ENCODE measurements at regions not wholly inside any gene's neighbourhood (a gene's known extent, or its start where the extent isn't known, plus 50 kb on each side); places are given as distances from the start of the nearest gene placed in this dataset.

DNA sequence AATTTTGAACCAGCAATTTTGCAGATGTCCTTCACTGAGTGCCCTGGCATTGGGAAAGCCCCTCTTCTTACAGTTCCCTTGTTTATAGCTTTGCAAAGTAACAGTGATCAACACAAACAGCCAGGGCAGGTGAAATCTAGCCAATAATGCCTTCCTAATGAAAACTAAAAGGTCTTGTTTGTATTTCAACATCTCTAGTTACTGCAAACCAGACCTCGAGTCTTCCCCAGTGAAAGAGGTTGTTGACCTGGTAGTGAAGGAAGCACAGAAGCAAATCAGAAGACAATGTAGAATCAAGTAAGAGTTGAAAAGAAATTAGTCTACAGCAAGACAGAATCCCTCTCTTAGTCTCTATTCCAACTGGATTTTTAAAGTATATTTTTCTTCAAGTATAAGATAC lies 231.2 kb downstream of the SNX13 start:
- H3F3A ChIP-seq (ENCODE audit: control insufficient read depth, insufficient read depth) = no peaks in the 10 kb centered on the region
- H3K27me3 ChIP-seq (ENCODE audit: control insufficient read depth, low read length) = peaks cover 27% of the 10 kb centered on the region
- H3K4me3 ChIP-seq (ENCODE audit: low read length) = no peak overlapping the region
- no peaks in the 10 kb centered on the region for H4K20me1 ChIP-seq (ENCODE audit: control insufficient read depth, insufficient read depth, low read depth, low read length)
- TF ChIP-seq, protein P1, sequence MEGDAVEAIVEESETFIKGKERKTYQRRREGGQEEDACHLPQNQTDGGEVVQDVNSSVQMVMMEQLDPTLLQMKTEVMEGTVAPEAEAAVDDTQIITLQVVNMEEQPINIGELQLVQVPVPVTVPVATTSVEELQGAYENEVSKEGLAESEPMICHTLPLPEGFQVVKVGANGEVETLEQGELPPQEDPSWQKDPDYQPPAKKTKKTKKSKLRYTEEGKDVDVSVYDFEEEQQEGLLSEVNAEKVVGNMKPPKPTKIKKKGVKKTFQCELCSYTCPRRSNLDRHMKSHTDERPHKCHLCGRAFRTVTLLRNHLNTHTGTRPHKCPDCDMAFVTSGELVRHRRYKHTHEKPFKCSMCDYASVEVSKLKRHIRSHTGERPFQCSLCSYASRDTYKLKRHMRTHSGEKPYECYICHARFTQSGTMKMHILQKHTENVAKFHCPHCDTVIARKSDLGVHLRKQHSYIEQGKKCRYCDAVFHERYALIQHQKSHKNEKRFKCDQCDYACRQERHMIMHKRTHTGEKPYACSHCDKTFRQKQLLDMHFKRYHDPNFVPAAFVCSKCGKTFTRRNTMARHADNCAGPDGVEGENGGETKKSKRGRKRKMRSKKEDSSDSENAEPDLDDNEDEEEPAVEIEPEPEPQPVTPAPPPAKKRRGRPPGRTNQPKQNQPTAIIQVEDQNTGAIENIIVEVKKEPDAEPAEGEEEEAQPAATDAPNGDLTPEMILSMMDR (IDR thresholded peaks at IDR 0.05; ENCODE audit: low read depth, low read length, poor library complexity, severe bottlenecking) = no peak
- no peak for TF ChIP-seq EZH2phosphoT487 (IDR thresholded peaks at IDR 0.05; ENCODE audit: borderline replicate concordance, low read length)
- H3K27ac ChIP-seq (ENCODE audit: low read depth, low read length) = no peak overlapping the region
- H3K9me3 ChIP-seq (ENCODE audit: control insufficient read depth, insufficient read depth, low read length) = no peaks in the 10 kb centered on the region
- H3K9me2 ChIP-seq (replicated peaks; ENCODE audit: control insufficient read depth, low read length) = no peaks in the 10 kb centered on the region
- no peaks in the 10 kb centered on the region for H3K36me3 ChIP-seq (ENCODE audit: control insufficient read depth, low read length)
- no peak overlapping the region for H3K4me2 ChIP-seq (ENCODE audit: low read length)
- H3K4me1 ChIP-seq (ENCODE audit: control insufficient read depth, low read length) = no peaks in the 10 kb centered on the region
- H3K79me2 ChIP-seq (ENCODE audit: control insufficient read depth, low read length) = no peaks in the 10 kb centered on the region

DNA sequence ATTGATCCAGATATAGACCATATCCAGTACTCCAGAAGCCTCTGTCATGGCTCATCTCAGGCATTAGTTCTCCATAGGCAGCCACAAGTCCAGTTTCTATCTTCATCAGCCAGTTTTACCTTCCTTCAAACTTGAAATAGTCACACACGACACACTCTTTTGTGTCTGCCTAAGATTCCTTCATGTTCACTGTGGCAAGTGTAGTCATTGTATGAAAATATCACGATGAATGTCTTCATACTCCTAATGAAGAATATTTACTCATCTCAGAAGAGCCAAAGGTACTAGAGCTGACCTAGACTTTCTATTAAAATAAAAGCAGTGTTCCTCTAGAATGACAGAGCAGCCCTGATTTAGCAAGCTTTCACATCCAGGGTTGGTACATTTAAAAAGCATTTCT lies 230.7 kb downstream of the SNX13 start:
- Histone ChIP-seq H3K27me3 (ENCODE audit: control insufficient read depth, low read length) (peaks cover 27% of the 10 kb centered on the region), H3K4me1 (ENCODE audit: control insufficient read depth, low read length) (no peaks in the 10 kb centered on the region), H3F3A (ENCODE audit: control insufficient read depth, insufficient read depth) (no peaks in the 10 kb centered on the region), H3K4me2 (ENCODE audit: low read length) (no peak overlapping the region), H3K9me3 (ENCODE audit: control insufficient read depth, insufficient read depth, low read length) (no peaks in the 10 kb centered on the region), H3K27ac (ENCODE audit: low read depth, low read length) (no peak overlapping the region), H3K9me2 (replicated peaks; ENCODE audit: control insufficient read depth, low read length) (no peaks in the 10 kb centered on the region), H3K4me3 (ENCODE audit: low read length) (no peak overlapping the region), H3K36me3 (ENCODE audit: control insufficient read depth, low read length) (no peaks in the 10 kb centered on the region), H3K79me2 (ENCODE audit: control insufficient read depth, low read length) (no peaks in the 10 kb centered on the region), H4K20me1 (ENCODE audit: control insufficient read depth, insufficient read depth, low read depth, low read length) (no peaks in the 10 kb centered on the region)
- no peak for TF ChIP-seq EZH2phosphoT487 (IDR thresholded peaks at IDR 0.05; ENCODE audit: borderline replicate concordance, low read length)
- TF ChIP-seq, protein P1 (IDR thresholded peaks at IDR 0.05; ENCODE audit: low read depth, low read length, poor library complexity, severe bottlenecking) = no peak

DNA sequence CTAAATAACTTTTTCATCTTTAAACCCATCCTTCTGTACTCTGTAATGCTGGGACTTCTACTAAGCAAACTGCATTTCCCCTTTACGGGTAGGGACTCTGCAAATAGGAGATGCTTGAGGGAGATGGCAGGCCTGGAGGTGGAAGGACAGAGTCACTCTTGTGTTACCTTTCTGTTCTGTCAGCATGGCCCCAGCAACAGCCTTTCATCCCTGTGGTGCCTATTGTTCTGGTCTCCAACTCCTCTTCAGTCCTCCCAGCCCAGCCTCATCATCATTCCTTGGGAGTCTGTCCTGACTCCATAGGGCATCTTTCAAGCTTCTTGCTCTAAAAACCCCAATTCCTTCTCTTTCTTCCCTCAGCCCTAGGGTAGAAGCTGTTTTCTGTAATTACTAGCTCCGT lies 230.0 kb downstream of the SNX13 start:
- H3K4me1 ChIP-seq (ENCODE audit: control insufficient read depth, low read length) = no peaks in the 10 kb centered on the region
- H3K4me3 ChIP-seq (ENCODE audit: low read length) = no peak overlapping the region
- H3F3A ChIP-seq (ENCODE audit: control insufficient read depth, insufficient read depth) = no peaks in the 10 kb centered on the region
- H3K36me3 ChIP-seq (ENCODE audit: control insufficient read depth, low read length) = no peaks in the 10 kb centered on the region
- peaks cover 28% of the 10 kb centered on the region for H3K27me3 ChIP-seq (ENCODE audit: control insufficient read depth, low read length)
- no peak overlapping the region for H3K27ac ChIP-seq (ENCODE audit: low read depth, low read length)
- TF ChIP-seq, protein P1 (IDR thresholded peaks at IDR 0.05; ENCODE audit: low read depth, low read length, poor library complexity, severe bottlenecking) = no peak
- no peak for TF ChIP-seq EZH2phosphoT487 (IDR thresholded peaks at IDR 0.05; ENCODE audit: borderline replicate concordance, low read length)
- no peaks in the 10 kb centered on the region for H3K9me3 ChIP-seq (ENCODE audit: control insufficient read depth, insufficient read depth, low read length)
- no peaks in the 10 kb centered on the region for H4K20me1 ChIP-seq (ENCODE audit: control insufficient read depth, insufficient read depth, low read depth, low read length)
- H3K79me2 ChIP-seq (ENCODE audit: control insufficient read depth, low read length) = no peaks in the 10 kb centered on the region
- no peaks in the 10 kb centered on the region for H3K9me2 ChIP-seq (replicated peaks; ENCODE audit: control insufficient read depth, low read length)
- no peak overlapping the region for H3K4me2 ChIP-seq (ENCODE audit: low read length)

DNA sequence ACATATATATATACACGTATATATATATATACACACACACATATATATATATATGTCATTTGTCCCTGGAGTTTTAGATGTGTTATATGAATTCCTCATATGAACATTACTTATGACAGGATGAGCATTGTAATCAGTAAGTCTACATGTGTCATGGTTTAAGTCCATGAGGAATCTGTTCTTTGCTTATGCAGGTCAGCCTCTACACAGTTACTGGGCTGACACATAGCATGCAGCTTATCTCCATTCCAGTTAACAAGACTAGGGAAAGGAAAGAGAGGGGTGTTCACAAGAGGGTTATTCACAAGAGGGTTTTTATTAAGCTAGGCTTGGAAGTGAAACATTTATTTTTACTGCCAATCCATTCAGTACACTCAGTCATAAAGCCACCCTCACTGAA lies 226.7 kb downstream of the SNX13 start:
- TF ChIP-seq, protein P1 (IDR thresholded peaks at IDR 0.05; ENCODE audit: low read depth, low read length, poor library complexity, severe bottlenecking) = no peak
- no peak for TF ChIP-seq EZH2phosphoT487 (IDR thresholded peaks at IDR 0.05; ENCODE audit: borderline replicate concordance, low read length)
- no peaks in the 10 kb centered on the region for H3K9me3 ChIP-seq (ENCODE audit: control insufficient read depth, insufficient read depth, low read length)
- H3K4me1 ChIP-seq (ENCODE audit: control insufficient read depth, low read length) = no peaks in the 10 kb centered on the region
- H3K27me3 ChIP-seq (ENCODE audit: control insufficient read depth, low read length) = peaks cover 27% of the 10 kb centered on the region
- no peaks in the 10 kb centered on the region for H4K20me1 ChIP-seq (ENCODE audit: control insufficient read depth, insufficient read depth, low read depth, low read length)
- H3F3A ChIP-seq (ENCODE audit: control insufficient read depth, insufficient read depth) = no peaks in the 10 kb centered on the region
- H3K9me2 ChIP-seq (replicated peaks; ENCODE audit: control insufficient read depth, low read length) = no peaks in the 10 kb centered on the region
- no peak overlapping the region for H3K4me3 ChIP-seq (ENCODE audit: low read length)
- H3K27ac ChIP-seq (ENCODE audit: low read depth, low read length) = no peak overlapping the region
- no peaks in the 10 kb centered on the region for H3K79me2 ChIP-seq (ENCODE audit: control insufficient read depth, low read length)
- H3K36me3 ChIP-seq (ENCODE audit: control insufficient read depth, low read length) = no peaks in the 10 kb centered on the region
- no peak overlapping the region for H3K4me2 ChIP-seq (ENCODE audit: low read length)

Data from DOHH2 (cell line).